ENCODE measurements at regions not wholly inside any gene's neighbourhood (a gene's known extent, or its start where the extent isn't known, plus 50 kb on each side); places are given as distances from the start of the nearest gene placed in this dataset.

DNA sequence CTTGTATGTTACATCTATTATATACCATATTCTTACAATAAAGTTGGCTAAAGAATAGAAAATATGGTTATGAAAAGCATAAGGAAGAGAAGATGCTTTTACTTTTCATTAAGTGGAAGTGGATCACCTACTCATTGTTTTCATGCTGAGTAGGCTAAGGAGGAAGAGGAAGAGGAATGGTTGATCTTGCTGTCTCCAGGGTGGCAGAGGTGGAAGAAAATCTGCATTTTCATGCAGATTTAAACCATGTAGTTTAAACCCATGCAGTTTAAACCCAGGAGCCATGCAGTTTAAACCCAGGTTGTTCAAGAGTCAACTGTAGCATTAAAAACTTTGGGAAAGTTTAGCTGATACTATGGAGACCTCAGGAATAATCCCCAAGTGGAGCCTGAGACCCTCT lies 214.8 kb upstream of the NAALADL2 start:
- no peaks in the 10 kb centered on the region for H4K20me1 ChIP-seq (ENCODE audit: control insufficient read depth, insufficient read depth)
- H3K9ac ChIP-seq (ENCODE audit: control insufficient read depth, insufficient read depth, low read length), result no peak overlapping the region
- ATAC-seq, result no peak
- BruUV-seq (replicated peaks), result no TSS peak
- no peak overlapping the region for H2AFZ ChIP-seq (ENCODE audit: control insufficient read depth, low read depth, low read length)
- ChIA-PET SMC1A (ENCODE audit: uncharacterized antibody, unreplicated experiment) (no interaction called here), POLR2A (no interaction called here), RAD21 (ENCODE audit: unreplicated experiment) (no interaction called here), CTCF (no interaction called here)
- in situ Hi-C loops (cut with MboI) (no loop called here), intact Hi-C loops (cut with micrococcal nuclease; ENCODE audit: unreplicated experiment) (no loop called here)
- no peaks in the 10 kb centered on the region for H3K4me1 ChIP-seq (ENCODE audit: control insufficient read depth, insufficient read depth, low read length)
- H3K79me2 ChIP-seq (ENCODE audit: control insufficient read depth, insufficient read depth, low read length), result no peaks in the 10 kb centered on the region
- no peaks in the 10 kb centered on the region for H3K27me3 ChIP-seq (replicated peaks in 1 of 2; ENCODE audit: control insufficient read depth in 2 of 2, insufficient read depth in 2 of 2, low read length in 1 of 2)
- H3K4me3 ChIP-seq, result no peak overlapping the region
- no peaks in the 10 kb centered on the region for H3K9me3 ChIP-seq (replicated peaks; ENCODE audit: control insufficient read depth, insufficient read depth, low read length)
- no peaks in the 10 kb centered on the region for H3K36me3 ChIP-seq (ENCODE audit: control insufficient read depth in 2 of 2, insufficient read depth in 2 of 2, low read length in 1 of 2)
- FAIRE-seq, result no peak
- no peak overlapping the region for H3K4me2 ChIP-seq (ENCODE audit: control insufficient read depth, insufficient read depth)
- no peak for TF ChIP-seq IRF4 (IDR thresholded peaks at IDR 0.05; ENCODE audit: low read depth, low read length)
- H3K27ac ChIP-seq (ENCODE audit: control insufficient read depth, insufficient read depth), result no peak overlapping the region
- no peak for DNase-seq (ENCODE audit: low read depth, low spot score)

DNA sequence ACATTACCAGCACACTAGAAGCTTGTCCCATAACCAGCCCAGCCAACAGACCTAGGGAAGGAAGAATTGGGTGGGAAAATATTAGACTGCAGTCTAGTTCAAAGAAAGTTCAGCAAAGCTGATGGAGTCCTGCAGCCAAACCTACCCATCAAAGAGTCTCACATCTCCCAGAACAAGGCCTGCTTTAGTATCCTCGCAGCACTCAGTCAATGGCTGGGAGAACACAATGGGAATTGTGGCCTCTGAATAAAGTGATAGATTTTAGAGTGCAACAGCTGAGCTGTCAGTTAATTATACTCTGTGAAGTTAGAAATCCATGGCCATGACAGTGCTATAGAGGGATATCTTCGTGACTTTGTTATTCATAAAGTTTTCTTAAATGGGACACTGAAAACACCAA lies 207.2 kb upstream of the NAALADL2 start:
- no peaks in the 10 kb centered on the region for H3K36me3 ChIP-seq (ENCODE audit: control insufficient read depth in 2 of 2, insufficient read depth in 2 of 2, low read length in 1 of 2)
- no peaks in the 10 kb centered on the region for H3K4me1 ChIP-seq (ENCODE audit: control insufficient read depth, insufficient read depth, low read length)
- H3K9ac ChIP-seq (ENCODE audit: control insufficient read depth, insufficient read depth, low read length), result no peak overlapping the region
- RAD21 ChIA-PET (ENCODE audit: unreplicated experiment), result no interaction called here
- H3K4me2 ChIP-seq (ENCODE audit: control insufficient read depth, insufficient read depth), result no peak overlapping the region
- no peak for DNase-seq (ENCODE audit: low read depth, low spot score)
- WGBS (ENCODE audit: insufficient coverage, insufficient replicate concordance, low lambda C conversion rate, missing lambda C conversion rate), result 0% methylated on average over 2 of the region's 2 CpGs
- CTCF ChIA-PET, result no interaction called here
- H4K20me1 ChIP-seq (ENCODE audit: control insufficient read depth, insufficient read depth), result no peaks in the 10 kb centered on the region
- BruUV-seq (replicated peaks), result no TSS peak
- in situ Hi-C loops (cut with MboI) (no loop called here), intact Hi-C loops (cut with micrococcal nuclease; ENCODE audit: unreplicated experiment) (no loop called here)
- H3K9me3 ChIP-seq (replicated peaks; ENCODE audit: control insufficient read depth, insufficient read depth, low read length), result no peaks in the 10 kb centered on the region
- no peak for ATAC-seq
- no peaks in the 10 kb centered on the region for H3K27me3 ChIP-seq (replicated peaks in 1 of 2; ENCODE audit: control insufficient read depth in 2 of 2, insufficient read depth in 2 of 2, low read length in 1 of 2)
- POLR2A ChIA-PET, result no interaction called here
- no peak for FAIRE-seq
- H3K27ac ChIP-seq (ENCODE audit: control insufficient read depth, insufficient read depth), result no peak overlapping the region
- no peaks in the 10 kb centered on the region for H3K79me2 ChIP-seq (ENCODE audit: control insufficient read depth, insufficient read depth, low read length)
- H3K4me3 ChIP-seq, result no peak overlapping the region
- SMC1A ChIA-PET (ENCODE audit: uncharacterized antibody, unreplicated experiment), result interaction anchor here (1.5 kb wide), 1 partner anchor 10 kb away, joined by 4 read pairs; no protein-coding TSS in a partner anchor
- no peak overlapping the region for H2AFZ ChIP-seq (ENCODE audit: control insufficient read depth, low read depth, low read length)
- TF ChIP-seq JUNB (IDR thresholded peaks at IDR 0.05), result no peak
- TF ChIP-seq EZH2 (IDR thresholded peaks at IDR 0.05; ENCODE audit: borderline replicate concordance, control insufficient read depth, low read depth, low read length), result no peak
- TF ChIP-seq NFYB (IDR thresholded peaks at IDR 0.05; ENCODE audit: insufficient read depth, low read depth, low read length), result no peak
- no peak for TF ChIP-seq EED (IDR thresholded peaks at IDR 0.05; ENCODE audit: low read depth)
- TF ChIP-seq, protein P1, sequence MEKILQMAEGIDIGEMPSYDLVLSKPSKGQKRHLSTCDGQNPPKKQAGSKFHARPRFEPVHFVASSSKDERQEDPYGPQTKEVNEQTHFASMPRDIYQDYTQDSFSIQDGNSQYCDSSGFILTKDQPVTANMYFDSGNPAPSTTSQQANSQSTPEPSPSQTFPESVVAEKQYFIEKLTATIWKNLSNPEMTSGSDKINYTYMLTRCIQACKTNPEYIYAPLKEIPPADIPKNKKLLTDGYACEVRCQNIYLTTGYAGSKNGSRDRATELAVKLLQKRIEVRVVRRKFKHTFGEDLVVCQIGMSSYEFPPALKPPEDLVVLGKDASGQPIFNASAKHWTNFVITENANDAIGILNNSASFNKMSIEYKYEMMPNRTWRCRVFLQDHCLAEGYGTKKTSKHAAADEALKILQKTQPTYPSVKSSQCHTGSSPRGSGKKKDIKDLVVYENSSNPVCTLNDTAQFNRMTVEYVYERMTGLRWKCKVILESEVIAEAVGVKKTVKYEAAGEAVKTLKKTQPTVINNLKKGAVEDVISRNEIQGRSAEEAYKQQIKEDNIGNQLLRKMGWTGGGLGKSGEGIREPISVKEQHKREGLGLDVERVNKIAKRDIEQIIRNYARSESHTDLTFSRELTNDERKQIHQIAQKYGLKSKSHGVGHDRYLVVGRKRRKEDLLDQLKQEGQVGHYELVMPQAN (conservative IDR thresholded peaks at IDR 0.05), result no peak
- no peak for TF ChIP-seq STAT1 (conservative IDR thresholded peaks at IDR 0.05)
- TF ChIP-seq NR2C1 (IDR thresholded peaks at IDR 0.05), result no peak
- no peak for TF ChIP-seq JUND (IDR thresholded peaks at IDR 0.05; ENCODE audit: low read depth, low read length)
- TF ChIP-seq CREB1 (IDR thresholded peaks at IDR 0.05; ENCODE audit: low read depth), result no peak
- no peak for TF ChIP-seq CHD1 (IDR thresholded peaks at IDR 0.05; ENCODE audit: low read depth, low read length)
- TF ChIP-seq ASH2L (IDR thresholded peaks at IDR 0.05; ENCODE audit: borderline replicate concordance, low read depth), result no peak
- TF ChIP-seq SIN3A (IDR thresholded peaks at IDR 0.05; ENCODE audit: low read depth, low read length), result no peak
- TF ChIP-seq, protein P2, sequence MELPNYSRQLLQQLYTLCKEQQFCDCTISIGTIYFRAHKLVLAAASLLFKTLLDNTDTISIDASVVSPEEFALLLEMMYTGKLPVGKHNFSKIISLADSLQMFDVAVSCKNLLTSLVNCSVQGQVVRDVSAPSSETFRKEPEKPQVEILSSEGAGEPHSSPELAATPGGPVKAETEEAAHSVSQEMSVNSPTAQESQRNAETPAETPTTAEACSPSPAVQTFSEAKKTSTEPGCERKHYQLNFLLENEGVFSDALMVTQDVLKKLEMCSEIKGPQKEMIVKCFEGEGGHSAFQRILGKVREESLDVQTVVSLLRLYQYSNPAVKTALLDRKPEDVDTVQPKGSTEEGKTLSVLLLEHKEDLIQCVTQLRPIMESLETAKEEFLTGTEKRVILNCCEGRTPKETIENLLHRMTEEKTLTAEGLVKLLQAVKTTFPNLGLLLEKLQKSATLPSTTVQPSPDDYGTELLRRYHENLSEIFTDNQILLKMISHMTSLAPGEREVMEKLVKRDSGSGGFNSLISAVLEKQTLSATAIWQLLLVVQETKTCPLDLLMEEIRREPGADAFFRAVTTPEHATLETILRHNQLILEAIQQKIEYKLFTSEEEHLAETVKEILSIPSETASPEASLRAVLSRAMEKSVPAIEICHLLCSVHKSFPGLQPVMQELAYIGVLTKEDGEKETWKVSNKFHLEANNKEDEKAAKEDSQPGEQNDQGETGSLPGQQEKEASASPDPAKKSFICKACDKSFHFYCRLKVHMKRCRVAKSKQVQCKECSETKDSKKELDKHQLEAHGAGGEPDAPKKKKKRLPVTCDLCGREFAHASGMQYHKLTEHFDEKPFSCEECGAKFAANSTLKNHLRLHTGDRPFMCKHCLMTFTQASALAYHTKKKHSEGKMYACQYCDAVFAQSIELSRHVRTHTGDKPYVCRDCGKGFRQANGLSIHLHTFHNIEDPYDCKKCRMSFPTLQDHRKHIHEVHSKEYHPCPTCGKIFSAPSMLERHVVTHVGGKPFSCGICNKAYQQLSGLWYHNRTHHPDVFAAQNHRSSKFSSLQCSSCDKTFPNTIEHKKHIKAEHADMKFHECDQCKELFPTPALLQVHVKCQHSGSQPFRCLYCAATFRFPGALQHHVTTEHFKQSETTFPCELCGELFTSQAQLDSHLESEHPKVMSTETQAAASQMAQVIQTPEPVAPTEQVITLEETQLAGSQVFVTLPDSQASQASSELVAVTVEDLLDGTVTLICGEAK (IDR thresholded peaks at IDR 0.05; ENCODE audit: borderline replicate concordance), result no peak
